Fibroblast of the aortic adventitia (primary cell): ENCODE measurements at regions not wholly inside any gene's neighbourhood (a gene's known extent, or its start where the extent isn't known, plus 50 kb on each side); places are given as distances from the start of the nearest gene placed in this dataset.

Source experiments
- DNase-seq: peaks from one replicate; pipeline ENCODE4 v3.0.0-alpha.2; 2010; ENCODE audit warnings: low read depth
- H3K4me3 ChIP-seq: 2 replicates; pipeline ENCODE4 v1.5.1; 2011; ENCODE audit warnings: low read depth, mild to moderate bottlenecking, control low read depth, low read length, moderate library complexity
- CTCF ChIP-seq: IDR thresholded peaks from 2 replicates; pipeline ENCODE4 v1.5.1; 2011; ENCODE audit warnings: mild to moderate bottlenecking, low read length, control low read depth, inconsistent platforms; ENCODE audit not compliant: insufficient read depth

- DNase-seq: no peak
- H3K4me3 ChIP-seq: no peak overlapping the region
- no peak for TF ChIP-seq CTCF
These were observed 356.0 kb downstream of the PPP1R3A start for GRCh38 chr7:113562801-113563200.

GRCh38 chr7:113562242-113562641 lies 356.6 kb downstream of the PPP1R3A start:
- H3K4me3 ChIP-seq: no peak overlapping the region
- TF ChIP-seq CTCF: no peak
- no peak for DNase-seq

DNA sequence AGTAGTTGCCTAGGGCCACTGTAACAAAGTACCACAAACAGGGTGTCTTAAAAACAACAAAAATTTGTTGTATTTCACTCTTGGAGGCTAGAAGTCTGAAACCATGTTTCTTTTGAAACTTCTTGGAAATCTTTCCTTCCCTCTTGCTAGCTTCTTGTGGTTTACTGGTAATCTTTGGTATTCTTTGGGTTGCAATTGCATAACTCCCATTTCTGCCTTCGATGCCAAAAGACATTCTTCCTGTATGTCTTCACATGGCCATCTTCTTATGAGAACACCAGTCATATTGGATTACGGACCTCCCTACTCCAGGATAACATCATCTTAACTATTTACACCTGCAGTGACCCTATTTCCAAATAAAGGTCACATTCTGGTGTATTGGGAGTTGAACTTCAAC lies 357.4 kb downstream of the PPP1R3A start:
- no peak overlapping the region for H3K4me3 ChIP-seq
- peak; percentile 29 for DNase-seq
- no peak for TF ChIP-seq CTCF

DNA sequence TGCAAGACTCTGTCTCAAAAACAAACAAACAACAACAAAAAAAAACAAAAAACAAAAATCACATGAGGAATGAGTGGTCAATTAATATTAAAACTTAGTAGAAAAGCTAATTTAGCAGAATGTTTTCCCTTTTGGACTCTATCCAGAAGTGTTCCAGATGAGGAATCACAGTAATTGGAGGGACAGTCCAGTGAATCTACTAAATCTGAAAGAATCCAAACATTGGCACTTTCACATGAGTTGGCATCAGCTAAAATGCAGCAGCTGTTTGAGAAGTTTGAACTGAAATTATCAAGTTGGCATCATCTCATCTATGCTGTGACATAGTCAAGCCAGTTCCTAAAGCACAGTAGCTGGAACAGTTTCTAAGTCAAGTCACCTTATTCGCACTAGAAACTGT lies 367.8 kb downstream of the PPP1R3A start:
- TF ChIP-seq CTCF: no peak
- DNase-seq: no peak
- H3K4me3 ChIP-seq: no peak overlapping the region

DNA sequence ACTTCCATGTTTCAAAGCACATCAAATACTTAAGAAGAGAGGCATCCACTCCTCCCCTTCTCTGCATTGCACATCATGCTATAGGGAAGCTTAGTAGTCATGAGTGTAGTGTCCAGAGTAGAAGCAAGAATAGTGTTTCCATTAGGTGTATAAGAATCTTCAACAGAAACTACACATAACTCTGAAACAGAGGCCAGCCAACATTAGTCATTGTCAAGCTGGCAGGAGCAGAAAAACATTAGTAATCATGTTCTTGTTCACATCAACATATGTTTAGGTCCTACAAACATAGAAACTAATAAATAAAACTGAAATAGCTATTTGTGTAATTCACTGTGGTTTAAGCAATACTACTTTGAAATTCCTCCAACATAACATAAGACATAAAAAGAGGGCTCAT lies 370.2 kb downstream of the PPP1R3A start:
- no peak for DNase-seq
- no peak for TF ChIP-seq CTCF
- H3K4me3 ChIP-seq: no peak overlapping the region

- DNase-seq: no peak
- no peak for TF ChIP-seq CTCF
- H3K4me3 ChIP-seq: no peak overlapping the region
These were observed 370.7 kb downstream of the PPP1R3A start for GRCh38 chr7:113548137-113548536.

DNA sequence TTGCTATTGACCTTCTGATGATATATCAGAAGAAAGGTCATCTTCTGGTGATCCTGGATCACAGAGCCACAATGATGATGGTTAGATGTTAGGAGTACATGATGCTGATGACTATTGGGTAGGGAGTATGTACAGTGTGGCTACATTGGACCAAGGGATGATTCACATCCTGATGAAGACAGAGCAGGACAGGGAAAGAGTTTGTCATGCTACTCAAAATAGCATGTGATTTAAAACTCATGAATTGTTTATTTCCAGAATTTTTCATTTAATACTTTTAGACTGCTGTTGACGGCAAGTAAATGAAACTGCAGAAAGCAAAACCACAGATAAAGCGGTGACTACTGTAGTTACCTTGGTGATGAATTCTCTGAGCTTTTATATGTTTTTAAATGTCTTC lies 397.3 kb downstream of the PPP1R3A start:
- no peak for DNase-seq
- TF ChIP-seq CTCF: no peak
- H3K4me3 ChIP-seq: no peak overlapping the region
